Ishikawa (cell line): ENCODE measurements at regions not wholly inside any gene's neighbourhood (a gene's known extent, or its start where the extent isn't known, plus 50 kb on each side); places are given as distances from the start of the nearest gene placed in this dataset.

Experiments
- CEBPB ChIP-seq: IDR thresholded peaks from 2 replicates; pipeline ENCODE4 v1.6.1; 2012
- CREB1 ChIP-seq: IDR thresholded peaks from 2 replicates; pipeline ENCODE4 v1.6.1; 2012; ENCODE audit warnings: low read depth
- EGR1 ChIP-seq: IDR thresholded peaks from 2 replicates; pipeline ENCODE4 v1.6.1; 2012
- EP300 ChIP-seq: IDR thresholded peaks from 2 replicates; pipeline ENCODE4 v1.6.1; 2012; ENCODE audit warnings: borderline replicate concordance
- FOXM1 ChIP-seq: IDR thresholded peaks from 2 replicates; pipeline ENCODE4 v1.6.1; 2012; ENCODE audit warnings: low read depth, borderline replicate concordance
- MAX ChIP-seq: IDR thresholded peaks from 2 replicates; pipeline ENCODE4 v1.6.1; 2012
- NFIC ChIP-seq: IDR thresholded peaks from 2 replicates; pipeline ENCODE4 v1.6.1; 2012
- RAD21 ChIP-seq: IDR thresholded peaks from 2 replicates; pipeline ENCODE4 v1.6.1; 2012; ENCODE audit warnings: low read depth
- REST ChIP-seq: IDR thresholded peaks from 2 replicates; pipeline ENCODE4 v1.6.1; 2012; ENCODE audit warnings: low read depth, mild to moderate bottlenecking
- TAF1 ChIP-seq: IDR thresholded peaks from 2 replicates; pipeline ENCODE4 v1.6.1; 2012; ENCODE audit warnings: low read depth, mild to moderate bottlenecking
- TCF12 ChIP-seq: IDR thresholded peaks from 2 replicates; pipeline ENCODE4 v1.6.1; 2012; ENCODE audit warnings: low read depth
- TEAD4 ChIP-seq: IDR thresholded peaks from 2 replicates; pipeline ENCODE4 v1.6.1; 2012
- USF1 ChIP-seq: IDR thresholded peaks from 2 replicates; pipeline ENCODE4 v1.6.1; 2012
- YY1 ChIP-seq: IDR thresholded peaks from 2 replicates; pipeline ENCODE4 v1.6.1; 2012; ENCODE audit warnings: low read depth
- ZBTB7A ChIP-seq: IDR thresholded peaks from 2 replicates; pipeline ENCODE4 v1.6.1; 2012; ENCODE audit warnings: low read depth

GRCh38 chr21:18117176-18117575, 127.5 kb upstream of the CHODL start:
- TF ChIP-seq CREB1 (no peak), TCF12 (no peak), USF1 (no peak), ZBTB7A (no peak)

GRCh38 chr21:18114810-18115209, 129.8 kb upstream of the CHODL start:
- TF ChIP-seq EP300 (no peak), RAD21 (no peak), MAX (no peak), REST (no peak), FOXM1 (no peak), YY1 (no peak), USF1 (no peak), EGR1 (no peak), CEBPB (no peak), TAF1 (no peak), CREB1 (no peak), TEAD4 (no peak)

GRCh38 chr21:18104802-18105201, 139.8 kb upstream of the CHODL start:
- no peak for TF ChIP-seq TAF1

GRCh38 chr21:18089786-18090185, 154.8 kb upstream of the CHODL start:
- TF ChIP-seq EP300 (no peak), YY1 (no peak), RAD21 (no peak), TCF12 (no peak), CEBPB (no peak), REST (no peak), NFIC (no peak), ZBTB7A (no peak), FOXM1 (no peak), USF1 (no peak), TAF1 (no peak), MAX (no peak), CREB1 (no peak), EGR1 (no peak), TEAD4 (no peak)

GRCh38 chr21:18070392-18070791, 174.2 kb upstream of the CHODL start:
- no peak for TF ChIP-seq FOXM1
- TF ChIP-seq MAX: no peak
- no peak for TF ChIP-seq USF1
- no peak for TF ChIP-seq YY1
- TF ChIP-seq RAD21: no peak
- no peak for TF ChIP-seq TEAD4
- no peak for TF ChIP-seq REST
- TF ChIP-seq EGR1: no peak
- TF ChIP-seq EP300: no peak
- no peak for TF ChIP-seq NFIC
- TF ChIP-seq TCF12: no peak
- no peak for TF ChIP-seq CEBPB
- TF ChIP-seq CREB1: no peak
- TF ChIP-seq ZBTB7A: no peak
- no peak for TF ChIP-seq TAF1
